HFFc6 (cell line): ENCODE measurements at regions not wholly inside any gene's neighbourhood (a gene's known extent, or its start where the extent isn't known, plus 50 kb on each side); places are given as distances from the start of the nearest gene placed in this dataset.
"Not testable (repeated sequence)": the region's sequence is repeated elsewhere in the genome, so short reads cannot be mapped to it uniquely, and the experiment has no call there.

Experiments used
- DNase-seq: peaks from one replicate; pipeline ENCODE4 v3.0.0-alpha.2; 2018
- H3K27ac Mint-ChIP-seq: 2 replicates; pipeline ENCODE4 v1.8.0; 2020; ENCODE audit warnings: mild to moderate bottlenecking, mixed read lengths
- H3K27me3 Mint-ChIP-seq: 2 replicates; pipeline ENCODE4 v1.8.0; 2021; ENCODE audit warnings: mild to moderate bottlenecking, moderate library complexity, mixed read lengths; ENCODE audit not compliant: insufficient read depth
- H3K36me3 Mint-ChIP-seq: 2 replicates; pipeline ENCODE4 v1.8.0; 2021; ENCODE audit warnings: low read depth, mixed read lengths
- H3K4me1 Mint-ChIP-seq: 2 replicates; pipeline ENCODE4 v1.8.0; 2020; ENCODE audit warnings: low read depth, mixed read lengths
- H3K4me3 Mint-ChIP-seq: 2 replicates; pipeline ENCODE4 v1.8.0; 2020; ENCODE audit warnings: mild to moderate bottlenecking, moderate library complexity, mixed read lengths
- H3K9me3 Mint-ChIP-seq: 2 replicates; pipeline ENCODE4 v1.8.0; 2020; ENCODE audit warnings: mild to moderate bottlenecking, mixed read lengths

DNA sequence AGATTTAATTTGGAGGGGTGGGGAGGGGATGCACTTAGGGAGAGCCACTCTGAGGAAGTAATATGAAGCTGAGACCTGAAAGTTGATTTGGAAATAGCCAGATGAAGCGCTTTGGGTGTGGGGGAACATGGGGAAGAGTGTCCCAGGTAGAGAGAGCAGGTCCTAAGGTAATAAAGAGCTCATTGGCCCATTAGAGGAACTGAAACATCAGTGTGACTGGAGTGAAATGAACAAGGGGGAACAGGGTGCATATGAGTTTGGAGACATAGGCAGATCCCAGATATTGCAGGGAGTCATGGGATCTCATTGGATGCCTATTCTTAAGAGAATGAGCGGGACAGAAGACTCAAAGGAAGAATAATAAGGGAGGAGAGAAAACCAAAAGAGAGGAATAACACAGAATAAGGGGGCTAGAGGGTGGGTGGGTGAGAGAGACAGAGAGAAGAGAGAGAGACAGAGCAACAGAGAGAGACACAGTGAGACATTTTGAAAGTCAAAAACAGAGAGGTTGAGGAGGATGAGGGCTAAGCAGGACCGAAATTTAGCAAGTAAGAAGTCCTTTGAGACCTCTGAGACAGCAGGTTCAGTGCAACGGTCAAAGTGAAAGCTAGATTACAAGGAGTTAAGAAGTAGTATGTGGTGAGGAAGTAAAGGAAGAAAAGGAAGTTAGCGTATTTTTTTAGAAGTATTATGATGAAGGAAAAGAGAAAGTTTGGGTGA lies 54.1 kb upstream of the NOTCH2NLA start:
- not testable (repeated sequence) for H3K27ac Mint-ChIP-seq, H3K4me3 Mint-ChIP-seq, H3K9me3 Mint-ChIP-seq, H3K27me3 Mint-ChIP-seq, H3K36me3 Mint-ChIP-seq, H3K4me1 Mint-ChIP-seq, DNase-seq

DNA sequence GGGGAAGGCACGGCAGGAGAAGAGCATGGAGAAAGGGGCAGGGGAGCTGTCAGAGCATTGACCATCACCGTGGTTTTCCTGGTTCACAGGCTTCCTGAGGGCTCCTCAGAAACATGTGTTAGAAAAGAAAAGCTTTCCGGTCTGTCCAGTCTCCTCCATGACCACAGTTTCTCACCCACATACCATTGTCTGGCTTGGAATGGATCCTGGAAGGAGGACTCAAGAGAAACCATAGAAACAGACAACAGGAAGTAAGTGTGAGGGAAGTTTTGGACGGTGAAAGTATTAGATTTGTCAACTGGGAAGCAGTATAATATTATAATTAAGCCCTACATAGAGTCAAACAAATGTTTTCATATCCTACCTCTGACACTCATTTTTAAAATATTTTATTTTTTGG lies 52.7 kb upstream of the NOTCH2NLA start:
- not testable (repeated sequence) for H3K4me1 Mint-ChIP-seq, H3K36me3 Mint-ChIP-seq

DNA sequence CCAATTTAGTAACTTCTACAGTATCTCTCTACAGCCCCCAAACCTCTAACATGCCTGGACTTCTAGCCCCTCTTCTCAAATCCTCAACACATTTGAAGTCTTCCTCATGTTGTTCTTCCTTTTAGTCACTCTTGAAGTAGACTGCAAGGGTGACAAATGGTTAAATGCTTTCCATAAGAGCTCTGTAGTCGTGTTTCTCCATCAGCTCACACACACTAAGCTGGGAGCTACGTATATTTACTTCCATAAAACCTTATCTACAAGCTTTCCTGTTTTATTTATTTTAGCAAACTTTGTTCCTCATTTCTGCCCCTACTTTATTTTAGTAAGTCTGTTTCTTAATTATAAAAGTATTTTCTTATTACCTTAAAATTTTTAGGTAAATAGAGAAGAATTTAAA lies 49.9 kb upstream of the NOTCH2NLA start:
- H3K36me3 Mint-ChIP-seq, H3K9me3 Mint-ChIP-seq, H3K27ac Mint-ChIP-seq, H3K27me3 Mint-ChIP-seq, H3K4me3 Mint-ChIP-seq, DNase-seq, H3K4me1 Mint-ChIP-seq: not testable (repeated sequence)

More for the DNA sequence above, 52.7 kb upstream of the NOTCH2NLA start:
- H3K4me3 Mint-ChIP-seq, H3K27me3 Mint-ChIP-seq, DNase-seq, H3K9me3 Mint-ChIP-seq, H3K27ac Mint-ChIP-seq: not testable (repeated sequence)
